Endothelial cell of umbilical vein (primary cell): ENCODE measurements at regions not wholly inside any gene's neighbourhood (a gene's known extent, or its start where the extent isn't known, plus 50 kb on each side); places are given as distances from the start of the nearest gene placed in this dataset.

ENCODE experiments used
- BruUV-seq: library from RNA; stranded (reverse); fragments of 400-500 nt; replicated peaks from 2 replicates; lab custom pipeline; 2021; lab: Mats Ljungman, UMichigan
- CTCF ChIA-PET: fragments of 300-600, 350-600 bp; sonication (Branson Sonifier 250); formaldehyde crosslinking; loops from one replicate; lab custom pipeline; 2021; ENCODE audit warnings: antibody characterized with exemption, inconsistent platforms; lab: Charles Lee
- POLR2A ChIA-PET: fragments of 300-600, 350-600 bp; sonication (Branson Sonifier 250); formaldehyde crosslinking; loops from one replicate; lab custom pipeline; 2021; ENCODE audit warnings: antibody characterized with exemption, inconsistent platforms; lab: Charles Lee
- DNase-seq: peaks from one replicate; pipeline ENCODE4 v3.0.0-alpha.2; 2011; ENCODE audit warnings: low read depth, low spot score
- FAIRE-seq: peaks from 2 replicates; lab custom pipeline; 2011; peaks lifted over from hg19 to GRCh38; lab: Jason Lieb, UNC
- H2AFZ ChIP-seq: 2 replicates; pipeline ENCODE4 v1.6.0; 2012; ENCODE audit warnings: low read depth, low read length, control low read depth, inconsistent platforms
- H3K27ac ChIP-seq: 2 replicates; pipeline ENCODE4 v1.5.1; 2011; ENCODE audit warnings: low read depth, mild to moderate bottlenecking, control low read depth, low read length, moderate library complexity; ENCODE audit not compliant: insufficient read depth
- H3K27me3 ChIP-seq, 2 experiments: 2 replicates each; pipeline versions ENCODE4 v1.6.0 to v1.6.1; 2011; ENCODE audit warnings: low read length in 2 of 2, mixed read lengths in 1 of 2; ENCODE audit not compliant: control insufficient read depth in 2 of 2, insufficient read depth in 2 of 2
- H3K36me3 ChIP-seq, 2 experiments: 2 replicates in 1 of 2; 3 replicates in 1 of 2; pipeline ENCODE4 v1.5.1; 2011; ENCODE audit warnings: low read length in 2 of 2, mild to moderate bottlenecking in 1 of 2, moderate library complexity in 1 of 2; ENCODE audit not compliant: control insufficient read depth in 2 of 2, insufficient read depth in 2 of 2; ENCODE audit errors: extremely low read depth in 1 of 2
- H3K4me1 ChIP-seq: 3 replicates; pipeline ENCODE4 v1.5.1; 2011; ENCODE audit warnings: mild to moderate bottlenecking, low read length; ENCODE audit not compliant: control insufficient read depth, insufficient read depth; ENCODE audit errors: extremely low read depth
- H3K4me2 ChIP-seq: 2 replicates; pipeline ENCODE4 v1.6.1; 2011; ENCODE audit warnings: low read length, control low read depth, mixed read lengths; ENCODE audit not compliant: insufficient read depth
- H3K4me3 ChIP-seq, 3 experiments: fragments of 200-600 bp in 1 of 3; sonication (generic), shearing (Covaris generic) in 1 of 3; replicated peaks in 1 of 3; 2 replicates each; pipeline ENCODE4 v1.5.1; 2011 to 2016; ENCODE audit warnings: control low read depth in 3 of 3, low read length in 3 of 3, mild to moderate bottlenecking in 2 of 3, inconsistent platforms in 1 of 3, low read depth in 1 of 3, moderate library complexity in 1 of 3; ENCODE audit not compliant: insufficient read depth in 1 of 3
- H3K79me2 ChIP-seq: 2 replicates; pipeline ENCODE4 v1.6.0; 2012; ENCODE audit warnings: low read length, inconsistent platforms; ENCODE audit not compliant: control insufficient read depth, insufficient read depth
- H3K9ac ChIP-seq: replicated peaks from 2 replicates; pipeline ENCODE3; 2011; ENCODE audit warnings: low read length, control low read depth; ENCODE audit not compliant: insufficient read depth; ENCODE audit errors: extremely low read depth
- H3K9me1 ChIP-seq: replicated peaks from 3 replicates; pipeline ENCODE4 v1.6.0; 2011; ENCODE audit warnings: mild to moderate bottlenecking, low read length; ENCODE audit not compliant: control insufficient read depth, insufficient read depth; ENCODE audit errors: extremely low read depth
- H3K9me3 ChIP-seq: replicated peaks from 2 replicates; pipeline ENCODE4 v1.5.1; 2012; ENCODE audit warnings: low read length, inconsistent platforms; ENCODE audit not compliant: control insufficient read depth, insufficient read depth
- H4K20me1 ChIP-seq: replicated peaks from 2 replicates; pipeline ENCODE3; 2011; ENCODE audit warnings: mild to moderate bottlenecking, low read length; ENCODE audit not compliant: control insufficient read depth, insufficient read depth; ENCODE audit errors: extremely low read depth
- JUN ChIP-seq: IDR thresholded peaks from 2 replicates; pipeline ENCODE4 v1.6.1; 2011; ENCODE audit warnings: borderline replicate concordance, low read depth; ENCODE audit not compliant: insufficient read length, insufficient read depth
- POLR2A ChIP-seq: IDR thresholded peaks from 2 replicates; pipeline ENCODE4 v1.6.1; 2012; ENCODE audit warnings: low read depth, mild to moderate bottlenecking, control low read depth, low read length
- dilution Hi-C: fragments of 300-500 bp; cut with MboI; formaldehyde crosslinking; loops from one replicate; pipeline ENCODE4 v1.15.0; 2019; ENCODE audit warnings: low sequenced_read_pairs; ENCODE audit not compliant: extremely low pct_ligation_motif_present
- intact Hi-C: fragments of 100-400 bp; cut with micrococcal nuclease; formaldehyde crosslinking; loops from one replicate; pipeline ENCODE4 v1.10.0; 2022
- TF ChIP-seq, protein P1 (sequence below), 2 donors: IDR thresholded peaks; 1 replicate in 1 of 2; 2 replicates in 1 of 2; pipeline ENCODE4 v1.5.1; 2011; ENCODE audit warnings: low read length in 2 of 2, mild to moderate bottlenecking in 2 of 2, moderate library complexity in 2 of 2, control low read depth in 1 of 2, inconsistent platforms in 1 of 2, low read depth in 1 of 2; ENCODE audit not compliant: insufficient read depth in 1 of 2; ENCODE audit errors: extremely low read depth in 1 of 2

DNA sequence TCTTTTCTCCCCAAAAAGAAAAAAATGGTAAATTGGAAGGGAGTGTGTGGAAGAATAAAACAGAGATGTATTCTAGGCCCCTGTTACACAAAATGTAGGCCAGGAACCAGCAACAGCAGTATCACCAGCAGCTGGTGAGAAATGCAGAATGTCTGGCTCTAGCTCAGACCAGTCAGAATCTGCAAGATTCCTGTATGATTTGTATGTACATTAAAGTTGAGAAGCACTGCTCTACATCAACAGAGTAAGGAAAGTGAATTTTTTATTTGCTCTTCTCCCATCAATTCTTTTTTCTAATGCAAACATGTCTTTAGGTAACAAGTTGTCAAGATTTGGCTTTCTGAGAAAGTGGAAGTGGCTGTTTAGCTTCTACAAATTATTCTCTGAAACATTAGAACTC is 235.4 kb upstream of the FANCL start:
- FAIRE-seq (no peak), DNase-seq (no peak)
- Histone ChIP-seq H3K4me1 (no peaks in the 10 kb centered on the region), H3K27ac (no peak overlapping the region), H3K9me1 (no peaks in the 10 kb centered on the region), H3K9me3 (no peaks in the 10 kb centered on the region), H4K20me1 (no peaks in the 10 kb centered on the region), H3K36me3 (no peaks in the 10 kb centered on the region), H3K9ac (no peak overlapping the region), H3K4me3 (no peak overlapping the region), H3K79me2 (no peaks in the 10 kb centered on the region), H2AFZ (no peak overlapping the region), H3K4me2 (no peak overlapping the region), H3K27me3 (no peaks in the 10 kb centered on the region)
- ChIA-PET CTCF (no interaction called here), POLR2A (no interaction called here)
- intact Hi-C loops (no loop called here), dilution Hi-C loops (no loop called here)
- no TSS peak for BruUV-seq
- TF ChIP-seq, protein P1, sequence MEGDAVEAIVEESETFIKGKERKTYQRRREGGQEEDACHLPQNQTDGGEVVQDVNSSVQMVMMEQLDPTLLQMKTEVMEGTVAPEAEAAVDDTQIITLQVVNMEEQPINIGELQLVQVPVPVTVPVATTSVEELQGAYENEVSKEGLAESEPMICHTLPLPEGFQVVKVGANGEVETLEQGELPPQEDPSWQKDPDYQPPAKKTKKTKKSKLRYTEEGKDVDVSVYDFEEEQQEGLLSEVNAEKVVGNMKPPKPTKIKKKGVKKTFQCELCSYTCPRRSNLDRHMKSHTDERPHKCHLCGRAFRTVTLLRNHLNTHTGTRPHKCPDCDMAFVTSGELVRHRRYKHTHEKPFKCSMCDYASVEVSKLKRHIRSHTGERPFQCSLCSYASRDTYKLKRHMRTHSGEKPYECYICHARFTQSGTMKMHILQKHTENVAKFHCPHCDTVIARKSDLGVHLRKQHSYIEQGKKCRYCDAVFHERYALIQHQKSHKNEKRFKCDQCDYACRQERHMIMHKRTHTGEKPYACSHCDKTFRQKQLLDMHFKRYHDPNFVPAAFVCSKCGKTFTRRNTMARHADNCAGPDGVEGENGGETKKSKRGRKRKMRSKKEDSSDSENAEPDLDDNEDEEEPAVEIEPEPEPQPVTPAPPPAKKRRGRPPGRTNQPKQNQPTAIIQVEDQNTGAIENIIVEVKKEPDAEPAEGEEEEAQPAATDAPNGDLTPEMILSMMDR (IDR thresholded peaks at IDR 0.05; ENCODE audit: extremely low read depth in 1 of 2, insufficient read depth in 1 of 2, low read depth in 1 of 2, low read length in 2 of 2) = no peak

DNA sequence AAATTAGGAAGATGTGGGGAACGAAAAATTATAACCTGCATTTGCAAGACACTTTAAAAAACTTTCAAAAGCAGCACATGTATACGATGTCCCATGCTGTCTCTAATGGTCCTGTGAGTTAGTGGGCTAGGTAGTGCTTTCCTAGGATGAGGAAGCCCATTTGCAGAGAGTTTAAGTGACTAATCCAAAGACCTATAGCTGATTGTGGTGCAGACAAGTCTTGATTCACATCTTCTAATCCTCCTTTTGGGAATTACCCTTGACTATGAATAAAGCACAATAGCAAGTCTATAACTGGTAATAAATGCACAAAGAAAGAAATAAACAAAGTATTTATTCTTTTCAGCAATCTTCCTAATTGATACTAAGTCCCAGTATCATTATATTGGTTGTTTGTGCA is 234.6 kb upstream of the FANCL start:
- intact Hi-C loops (no loop called here), dilution Hi-C loops (no loop called here)
- Histone ChIP-seq H3K9ac (no peak overlapping the region), H3K4me2 (no peak overlapping the region), H3K36me3 (no peaks in the 10 kb centered on the region), H3K27me3 (no peaks in the 10 kb centered on the region), H3K9me3 (no peaks in the 10 kb centered on the region), H3K4me3 (no peak overlapping the region), H3K79me2 (no peaks in the 10 kb centered on the region), H2AFZ (no peak overlapping the region), H4K20me1 (no peaks in the 10 kb centered on the region), H3K27ac (no peak overlapping the region), H3K4me1 (no peaks in the 10 kb centered on the region), H3K9me1 (no peaks in the 10 kb centered on the region)
- no peak for FAIRE-seq
- POLR2A ChIA-PET = no interaction called here
- TF ChIP-seq JUN (no peak), POLR2A (no peak)
- DNase-seq = no peak
- no TSS peak for BruUV-seq
- CTCF ChIA-PET = no interaction called here
